Stimulated activated CD4-positive, alpha-beta T cell treated with anti-CD3 and anti-CD28 coated beads, Interleukin-1b, Interleukin-23, amount 100 ng/mL, for 24 hours (primary cell): ENCODE measurements at regions not wholly inside any gene's neighbourhood (a gene's known extent, or its start where the extent isn't known, plus 50 kb on each side); places are given as distances from the start of the nearest gene placed in this dataset.
"Not testable (repeated sequence)": the region's sequence is repeated elsewhere in the genome, so short reads cannot be mapped to it uniquely, and the experiment has no call there.

Experiments
- DNase-seq, 4 experiments: peaks; one replicate each; pipeline ENCODE4 v3.0.0-alpha.2; 2020; ENCODE audit warnings: low read depth in 4 of 4, low spot score in 1 of 4

GRCh38 chr2:17257189-17257909 lies 260.9 kb downstream of the RAD51AP2 start:
- no peak for DNase-seq

- DNase-seq = no peak
These were observed 263.2 kb downstream of the RAD51AP2 start for GRCh38 chr2:17255071-17255470.

GRCh38 chr2:17254421-17254820 lies 263.8 kb downstream of the RAD51AP2 start:
- no peak for DNase-seq

- DNase-seq = no peak
These were observed 266.0 kb downstream of the RAD51AP2 start for GRCh38 chr2:17252258-17252657.

- no peak for DNase-seq
These were observed 267.1 kb downstream of the RAD51AP2 start for GRCh38 chr2:17251171-17251570.

GRCh38 chr2:17249249-17249648 lies 269.0 kb downstream of the RAD51AP2 start:
- DNase-seq = no peak

- DNase-seq = no peak
These were observed 272.3 kb downstream of the RAD51AP2 start for GRCh38 chr2:17245906-17246305.

- DNase-seq = no peak
These were observed 275.3 kb downstream of the RAD51AP2 start for GRCh38 chr2:17242813-17243485.

GRCh38 chr2:17239550-17239949 lies 278.7 kb downstream of the RAD51AP2 start:
- DNase-seq = no peak

GRCh38 chr2:17235167-17235566 lies 283.1 kb downstream of the RAD51AP2 start:
- DNase-seq = no peak

- DNase-seq = no peak
These were observed 285.3 kb downstream of the RAD51AP2 start for GRCh38 chr2:17232776-17233556.

- no peak for DNase-seq
These were observed 286.8 kb downstream of the RAD51AP2 start for GRCh38 chr2:17231394-17231965.

GRCh38 chr2:17229414-17229813 lies 288.8 kb downstream of the RAD51AP2 start:
- DNase-seq = no peak

GRCh38 chr2:17228461-17228860 lies 289.8 kb downstream of the RAD51AP2 start:
- DNase-seq = no peak

GRCh38 chr2:17227856-17228255 lies 290.4 kb downstream of the RAD51AP2 start:
- DNase-seq = no peak

GRCh38 chr2:17226941-17227490 lies 291.2 kb downstream of the RAD51AP2 start:
- DNase-seq = no peak

- no peak for DNase-seq
These were observed 295.0 kb downstream of the RAD51AP2 start for GRCh38 chr2:17223211-17223610.

- DNase-seq = no peak
These were observed 309.7 kb downstream of the RAD51AP2 start for GRCh38 chr2:17208511-17208910.

- DNase-seq = no peak
These were observed 311.5 kb downstream of the RAD51AP2 start for GRCh38 chr2:17206771-17207170.

- DNase-seq = not testable (repeated sequence)
These were observed 314.0 kb downstream of the RAD51AP2 start for GRCh38 chr2:17204214-17204613.

GRCh38 chr2:17202628-17203027 lies 315.6 kb downstream of the RAD51AP2 start:
- DNase-seq = not testable (repeated sequence)
